HPDE6-E6E7 (cell line): ENCODE measurements at regions not wholly inside any gene's neighbourhood (a gene's known extent, or its start where the extent isn't known, plus 50 kb on each side); places are given as distances from the start of the nearest gene placed in this dataset.

Experiments used
- DNase-seq: peaks from one replicate; pipeline ENCODE4 v3.0.0; 2011; ENCODE audit warnings: missing footprints; ENCODE audit errors: extremely low spot score

DNA sequence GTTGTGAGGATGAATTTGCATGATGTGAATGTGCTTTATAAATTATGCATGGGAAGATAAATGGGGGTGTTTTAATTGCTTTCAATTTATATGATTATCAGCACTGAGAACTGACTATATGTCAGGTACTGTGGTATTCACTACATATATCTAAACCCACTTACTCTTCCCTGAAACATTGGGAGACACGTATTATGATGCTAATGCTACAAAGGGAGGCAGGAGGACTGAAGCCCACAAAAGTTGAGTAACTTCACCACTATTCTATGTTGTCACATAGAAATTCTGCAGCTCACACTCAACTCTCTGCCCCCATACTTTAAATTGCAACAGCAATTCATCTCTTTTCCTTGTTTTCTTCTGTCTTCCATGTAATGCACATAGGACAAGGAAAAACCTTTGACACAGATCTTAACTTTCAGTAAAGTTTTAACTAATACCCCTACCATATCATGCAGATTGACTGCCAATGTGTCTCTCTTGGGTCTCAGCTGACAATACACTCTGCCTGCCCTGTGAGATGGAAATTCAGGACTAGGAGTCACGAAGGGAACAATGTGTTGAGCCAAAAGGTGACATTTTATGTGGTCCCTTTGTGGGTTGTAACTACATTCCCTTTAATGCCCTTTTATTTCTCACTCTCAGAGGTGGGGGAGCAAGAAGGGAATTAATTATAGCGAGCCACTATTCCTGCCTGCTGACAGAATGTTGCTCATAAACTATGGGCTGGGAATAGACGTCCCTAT, 691.0 kb upstream of the SORCS1 start:
- no peak for DNase-seq

DNA sequence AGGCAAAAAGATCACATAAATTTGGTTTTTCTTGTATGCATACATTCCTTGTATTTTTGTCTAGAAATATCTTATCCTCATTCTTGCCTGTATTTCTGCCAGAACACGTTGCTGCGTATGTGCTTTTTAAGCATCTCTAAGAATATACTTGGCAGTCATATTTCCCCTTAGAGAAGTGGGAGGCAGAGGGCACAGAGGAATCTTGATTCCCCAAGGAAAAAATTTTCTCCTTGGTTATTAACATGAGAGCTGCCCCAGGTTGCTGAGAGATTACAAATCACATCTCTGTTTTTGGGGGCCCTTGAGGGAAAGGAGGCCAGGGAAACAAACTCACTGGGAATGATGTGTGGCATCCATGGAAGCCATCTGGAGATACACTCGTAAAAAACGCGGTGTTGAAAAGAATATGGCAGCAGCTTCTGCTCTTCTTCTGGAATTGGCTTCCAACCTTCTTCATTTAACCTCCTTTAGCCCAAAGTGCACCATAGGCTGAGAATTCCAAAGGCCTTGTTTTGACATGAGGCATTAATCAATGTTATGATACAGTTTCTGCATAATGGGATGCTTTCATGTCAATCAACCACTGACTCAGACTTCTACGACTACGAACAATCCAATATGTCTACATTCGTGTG, 684.3 kb upstream of the SORCS1 start:
- no peak for DNase-seq

DNA sequence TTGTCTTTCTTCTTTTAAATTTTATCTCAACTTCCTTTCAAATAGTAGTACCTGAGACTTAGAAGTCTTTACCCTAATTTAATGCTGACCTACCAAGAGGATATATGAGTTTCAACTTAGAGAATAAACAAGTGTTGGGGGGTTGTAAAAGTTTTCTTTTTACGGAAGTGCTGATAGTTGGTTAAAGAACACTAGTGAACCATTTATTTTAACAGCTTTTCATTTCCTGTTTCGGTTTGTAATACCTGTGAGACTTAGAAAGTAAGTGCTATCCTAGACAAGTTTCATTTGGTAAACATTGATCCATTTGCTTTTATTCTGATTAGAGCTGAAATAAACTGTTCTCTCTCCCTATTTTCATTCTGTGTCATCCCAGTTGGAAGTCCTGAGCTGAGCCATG, 683.1 kb upstream of the SORCS1 start:
- DNase-seq = no peak

DNA sequence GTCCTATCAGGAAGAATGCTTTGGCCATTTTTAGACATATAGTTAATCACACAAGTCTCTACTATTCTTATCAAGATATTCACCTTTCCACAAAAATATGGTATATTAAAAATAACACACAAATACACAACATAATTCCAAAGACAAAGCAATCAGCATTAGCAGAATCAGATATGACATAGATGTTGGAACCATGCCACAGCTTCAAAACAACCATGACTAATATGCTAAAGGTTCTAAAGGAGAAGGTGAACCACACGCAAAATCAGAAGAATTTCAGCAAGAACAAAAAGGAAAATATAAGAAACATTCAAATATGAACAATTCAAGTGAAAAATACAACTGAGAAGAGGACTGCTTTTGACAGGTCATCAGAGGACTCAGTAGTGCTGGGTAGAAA, 670.2 kb upstream of the SORCS1 start:
- no peak for DNase-seq

DNA sequence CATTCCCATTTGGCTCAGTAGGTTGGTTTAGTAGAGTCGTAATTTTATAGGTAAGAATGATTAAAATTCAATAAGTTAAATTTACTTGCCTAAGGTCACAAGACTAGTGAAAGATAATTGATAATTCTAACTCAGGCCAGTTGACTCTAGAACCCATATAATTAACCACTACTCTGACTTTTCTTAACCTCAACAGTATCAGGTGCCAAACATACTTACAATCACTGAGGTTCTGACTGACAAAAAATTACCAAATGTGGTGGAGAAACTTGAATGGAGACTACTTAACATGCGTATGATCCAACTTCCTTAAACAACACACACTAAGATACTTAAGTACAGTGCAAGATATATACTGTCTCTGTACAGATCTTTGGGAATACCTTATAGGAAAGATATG, 667.3 kb upstream of the SORCS1 start:
- no peak for DNase-seq

DNA sequence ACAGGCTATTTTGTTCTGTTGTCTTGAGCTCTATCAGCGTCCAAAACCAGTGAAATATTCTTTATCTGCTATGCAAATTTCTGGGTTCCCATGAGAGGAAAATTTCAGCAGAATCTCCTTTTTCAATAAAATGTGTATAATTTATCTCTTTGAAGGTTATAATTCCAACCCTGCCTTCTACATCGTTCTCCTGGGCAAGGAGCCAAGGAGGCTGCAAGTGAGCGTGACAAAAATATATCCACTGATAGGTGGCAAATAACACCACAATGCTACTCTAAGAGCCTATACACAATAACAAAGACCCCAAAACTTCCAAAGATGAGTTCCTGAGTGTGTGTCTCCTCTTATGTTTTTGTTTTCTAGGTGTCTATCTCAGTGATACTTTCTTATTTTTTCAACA, 664.7 kb upstream of the SORCS1 start:
- DNase-seq = no peak

DNA sequence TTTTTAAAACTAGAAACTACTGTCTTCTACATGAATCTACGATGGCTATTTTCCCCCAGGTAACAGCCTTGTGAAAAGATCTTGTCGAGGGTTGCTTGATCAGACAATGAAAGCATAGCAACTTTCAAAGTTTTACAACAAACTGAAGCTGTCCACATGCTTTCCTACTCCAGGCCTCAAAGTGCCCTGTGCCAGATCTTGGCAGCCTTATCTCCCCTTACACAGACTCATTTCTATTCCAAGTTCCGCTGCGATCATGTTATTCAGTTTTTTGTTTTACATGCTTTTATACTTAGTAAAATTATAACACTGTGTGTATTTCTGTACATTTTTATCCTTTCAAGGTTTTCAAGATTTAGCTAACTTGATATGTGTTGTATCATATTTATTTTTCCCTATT, 661.7 kb upstream of the SORCS1 start:
- no peak for DNase-seq

DNA sequence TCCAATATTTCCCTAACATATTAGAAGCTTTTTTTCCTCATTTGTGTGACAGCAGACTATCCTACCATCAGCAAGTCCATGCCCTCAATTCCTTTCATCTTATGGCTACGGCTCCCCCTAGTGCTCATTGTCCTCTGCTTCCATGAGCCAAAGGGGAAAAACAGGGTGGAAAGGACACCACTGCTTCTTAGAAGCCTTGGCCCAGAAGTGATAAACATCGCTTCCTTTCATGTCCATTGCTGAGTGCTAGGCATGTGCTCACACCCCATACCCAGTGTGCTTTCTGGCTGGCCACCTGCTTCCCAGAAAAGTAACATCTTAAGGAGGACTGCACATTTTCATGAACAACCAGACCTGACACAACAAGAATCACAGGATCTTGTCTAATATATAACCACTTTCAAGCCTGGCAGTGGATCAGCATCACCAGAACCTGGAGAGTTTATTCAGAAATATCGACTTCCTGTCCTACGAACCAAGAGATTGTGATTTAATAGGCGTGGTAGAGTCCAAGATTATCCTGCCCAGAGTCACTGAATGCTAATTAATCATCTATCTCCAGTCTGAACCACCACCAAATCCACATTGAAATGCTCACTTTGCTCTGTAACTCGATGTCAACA, 650.5 kb upstream of the SORCS1 start:
- peak; percentile 15 for DNase-seq

DNA sequence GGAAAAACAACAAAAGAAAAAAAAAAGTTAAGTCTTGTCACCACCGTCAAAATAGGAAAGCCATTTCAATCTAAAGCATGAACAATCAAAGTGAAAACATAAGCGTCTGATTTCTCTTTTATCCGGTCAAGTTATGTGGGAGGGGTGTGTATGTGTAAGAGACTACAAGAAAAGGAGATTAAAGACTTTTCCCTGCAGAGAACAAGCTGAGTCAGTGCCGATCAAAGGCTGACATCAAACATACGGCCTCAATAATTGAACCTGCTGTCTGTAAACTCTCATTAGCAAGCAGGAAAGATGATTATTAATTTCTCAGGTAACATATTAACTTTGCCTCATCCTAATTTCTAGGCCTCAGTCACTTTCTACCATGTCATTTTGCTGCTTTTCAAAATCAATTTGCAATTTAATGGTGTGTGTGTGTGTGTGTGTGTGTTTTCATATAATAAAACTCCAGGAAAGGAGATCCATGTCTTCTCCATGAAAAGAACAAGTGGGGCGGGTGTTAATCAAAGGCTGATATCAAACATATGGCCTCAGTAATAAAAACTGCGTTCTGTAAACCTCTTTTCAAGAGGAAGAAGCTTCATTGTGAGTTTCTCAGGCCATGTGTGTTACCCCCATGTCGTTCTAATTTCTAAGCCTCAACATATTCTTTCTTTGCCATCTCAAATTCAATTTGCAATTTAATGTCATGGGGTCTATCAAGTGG, 649.1 kb upstream of the SORCS1 start:
- DNase-seq = no peak

DNA sequence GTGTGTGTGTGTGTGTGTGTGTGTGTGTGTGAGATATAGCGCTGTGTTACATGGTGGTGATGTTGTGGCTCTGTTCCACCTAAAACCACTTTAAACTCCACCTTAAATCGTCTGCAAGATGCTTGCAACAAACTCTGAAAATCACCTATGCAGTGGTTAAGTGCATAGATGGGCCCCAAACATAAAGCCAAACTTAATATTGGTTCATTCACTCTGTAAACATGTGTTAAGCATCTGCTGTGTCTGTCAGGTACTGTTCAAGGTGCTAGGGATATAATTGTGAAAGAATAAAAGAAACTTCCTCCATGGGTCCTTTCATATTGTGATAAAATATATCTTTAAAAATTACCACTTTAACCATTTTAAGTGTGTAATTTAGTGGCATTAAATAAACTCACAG, 645.4 kb upstream of the SORCS1 start:
- no peak for DNase-seq

DNA sequence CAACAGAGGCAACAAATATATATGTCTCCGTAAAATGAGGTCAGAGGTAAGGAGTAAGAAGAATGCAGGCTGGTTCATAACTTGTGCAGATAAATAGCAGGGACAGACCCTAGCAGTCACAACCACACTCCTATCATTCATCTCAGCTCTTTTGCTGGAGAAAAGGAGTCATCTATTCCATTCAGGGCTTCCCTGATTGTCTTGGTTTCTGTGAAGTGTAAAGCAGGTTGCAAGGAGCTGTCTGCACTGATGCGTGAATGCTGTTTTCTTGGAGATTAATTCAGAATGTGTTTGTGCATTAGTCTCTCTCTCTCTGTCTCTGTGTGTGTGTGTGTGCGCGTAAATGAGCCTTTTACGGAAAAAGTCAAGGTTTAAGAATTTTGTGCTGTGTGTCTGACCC, 643.3 kb upstream of the SORCS1 start:
- DNase-seq = no peak

DNA sequence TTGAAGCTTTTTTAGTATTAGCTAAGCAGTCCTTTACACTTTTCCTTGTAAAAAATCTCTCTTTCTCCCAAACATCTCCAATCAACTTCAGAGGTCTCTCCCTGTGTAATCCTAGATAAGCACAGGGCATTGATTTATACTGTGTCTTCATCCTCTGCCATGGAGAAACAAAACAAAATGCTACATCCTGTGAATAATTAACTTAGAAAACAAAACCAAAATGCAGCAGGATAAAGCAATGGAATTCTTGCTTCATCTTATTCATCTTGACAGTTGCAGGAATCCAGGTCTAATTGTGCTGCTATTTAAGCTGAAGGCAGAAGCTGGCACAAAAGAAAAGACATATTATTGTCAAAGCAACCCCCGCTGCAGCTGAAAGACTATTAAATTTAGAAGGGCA, 641.5 kb upstream of the SORCS1 start:
- DNase-seq = no peak

DNA sequence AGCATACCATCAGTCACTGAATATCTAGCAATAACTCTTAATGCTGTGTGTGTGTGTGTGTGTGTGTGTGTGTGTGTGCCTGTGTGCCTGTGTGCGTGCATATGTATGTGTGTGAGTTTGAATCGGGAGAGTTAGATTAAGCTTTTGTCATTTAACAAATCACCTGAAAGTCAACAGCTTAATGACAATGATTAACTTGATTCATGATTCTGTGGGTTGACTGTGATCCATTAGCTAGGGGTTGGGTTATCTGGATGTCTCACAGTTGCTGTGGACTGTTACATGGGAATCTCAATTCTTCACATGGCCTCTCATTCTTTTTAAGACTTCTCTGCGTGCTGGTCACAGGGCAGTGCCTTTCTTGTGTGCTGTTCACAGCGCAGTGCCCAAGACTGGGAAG, 639.0 kb upstream of the SORCS1 start:
- no peak for DNase-seq

DNA sequence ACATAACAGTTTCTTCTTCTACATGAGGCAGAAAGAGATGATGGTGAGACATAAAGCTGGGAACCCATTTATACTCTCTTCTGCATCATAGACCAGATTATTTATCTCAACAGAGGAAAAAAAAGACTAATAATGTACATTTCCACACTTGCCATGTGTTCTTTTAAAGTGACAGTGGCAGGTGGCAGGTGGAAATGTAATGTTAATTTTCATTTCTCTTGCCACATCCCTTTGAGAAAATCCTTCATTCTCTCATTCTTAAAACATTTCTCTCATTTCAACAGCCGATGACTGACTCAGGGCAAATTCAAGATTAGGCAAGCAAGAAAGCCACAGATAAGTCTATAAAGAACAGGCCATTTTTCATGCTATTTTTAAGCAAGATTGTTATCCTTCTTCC, 635.6 kb upstream of the SORCS1 start:
- no peak for DNase-seq

DNA sequence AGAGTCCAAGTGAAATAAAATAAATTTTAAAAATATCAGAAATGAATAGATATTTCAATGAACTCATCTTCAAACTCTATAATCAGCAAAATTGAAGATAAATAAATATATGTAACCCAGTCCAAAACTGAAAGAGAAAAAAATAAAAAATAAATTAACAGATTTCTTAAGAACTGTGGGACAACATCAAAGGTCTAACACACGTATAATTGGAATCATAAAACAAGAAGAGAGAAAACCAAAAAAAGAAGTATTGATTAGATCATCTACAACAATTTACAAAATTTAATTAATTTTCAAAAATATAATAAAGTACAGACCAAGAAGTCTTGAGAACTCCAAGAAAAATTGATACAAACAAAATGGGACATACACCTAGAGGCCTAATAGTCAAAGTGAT, 625.8 kb upstream of the SORCS1 start:
- no peak for DNase-seq

DNA sequence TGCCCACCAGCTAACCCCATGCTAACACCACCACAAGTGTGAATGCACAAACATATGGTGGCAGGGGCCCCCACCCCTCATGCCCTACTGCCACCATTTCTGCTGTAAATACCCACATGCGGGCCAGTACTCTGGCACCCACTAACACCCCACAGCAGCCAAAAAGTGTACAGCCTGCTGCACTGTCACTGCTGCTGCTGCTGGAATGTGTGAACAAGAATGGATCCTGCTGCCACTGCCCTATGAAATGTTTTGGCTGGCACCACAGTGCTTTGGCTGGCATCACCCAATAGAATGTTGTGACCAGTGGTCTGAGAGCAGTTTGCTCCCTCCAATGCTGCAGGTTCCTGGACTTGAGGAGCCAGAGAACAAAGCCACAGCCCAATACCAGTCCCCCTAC, 606.6 kb upstream of the SORCS1 start:
- DNase-seq = no peak

DNA sequence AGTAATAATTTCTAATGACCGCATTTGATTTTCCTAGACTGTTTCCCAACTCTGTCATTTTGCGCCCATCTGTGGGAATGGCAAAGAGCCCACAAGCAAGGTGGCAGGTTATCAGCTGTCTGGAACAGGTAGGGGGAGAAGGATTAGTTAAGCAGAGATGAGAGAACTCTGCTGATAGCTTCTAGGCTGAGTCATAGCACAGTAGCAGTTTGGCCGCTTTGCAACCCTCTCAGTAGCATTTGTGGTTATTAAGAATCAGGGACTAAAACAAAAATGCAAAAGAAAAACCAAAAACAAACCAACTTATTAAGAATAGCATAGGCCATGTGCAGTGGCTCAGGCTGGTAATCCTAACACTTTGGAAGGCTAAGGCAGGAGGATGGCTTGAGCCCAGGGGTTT, 602.7 kb upstream of the SORCS1 start:
- DNase-seq = no peak

DNA sequence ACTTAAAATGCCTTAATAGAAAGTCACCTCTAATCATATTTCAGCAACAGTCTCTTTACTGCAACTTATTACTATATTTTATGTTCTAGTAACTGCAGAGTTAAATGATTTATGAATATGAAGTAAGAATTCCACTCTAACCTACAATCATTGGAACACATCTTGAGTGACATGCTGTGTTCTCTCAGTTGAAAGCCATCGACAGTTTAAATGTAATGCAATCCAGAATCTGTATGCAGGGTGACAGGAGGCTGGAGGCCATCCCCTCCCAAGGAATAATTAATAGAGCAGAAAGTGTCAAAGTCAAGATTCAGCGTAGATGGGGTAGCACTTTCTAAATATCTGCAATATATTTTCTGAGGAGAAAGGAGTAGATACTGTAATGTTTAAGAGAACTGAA, 590.3 kb upstream of the SORCS1 start:
- DNase-seq = no peak

DNA sequence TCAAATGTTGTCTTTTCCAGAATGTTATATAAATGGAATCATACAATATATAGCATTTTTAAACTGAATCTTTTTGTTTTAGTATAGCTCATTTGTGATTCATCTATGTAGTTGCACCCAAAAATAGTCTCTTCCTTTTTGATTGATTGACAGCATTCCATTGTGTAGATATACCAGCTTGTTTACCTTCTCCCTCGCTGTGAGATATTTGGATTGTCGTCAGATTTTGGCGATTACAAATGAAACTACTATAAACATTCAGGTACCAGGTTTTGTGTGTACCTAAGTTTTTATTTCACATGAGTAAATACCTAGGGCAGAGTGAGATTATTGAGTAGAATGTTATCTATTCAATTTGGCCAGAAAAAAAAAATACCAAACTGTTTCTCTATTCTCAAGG, 584.7 kb upstream of the SORCS1 start:
- DNase-seq = no peak

DNA sequence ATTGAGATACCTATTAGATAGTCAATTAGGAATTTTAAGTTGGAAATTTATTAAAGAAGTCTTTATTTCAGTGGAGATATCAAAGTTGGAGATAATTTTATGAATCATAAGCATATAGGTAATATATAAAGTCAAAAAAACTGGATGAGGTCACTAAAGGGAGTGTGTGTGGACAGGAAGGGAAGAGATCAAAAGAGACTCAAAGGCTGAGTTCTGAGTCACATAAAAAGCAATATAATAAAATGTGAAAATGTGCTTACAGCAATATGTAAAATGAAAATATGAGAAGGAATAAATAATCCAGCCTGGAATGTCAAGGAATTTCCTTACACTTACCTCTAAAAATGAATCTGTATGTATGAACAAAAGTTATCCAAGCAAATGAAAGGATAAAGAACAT, 583.3 kb upstream of the SORCS1 start:
- no peak for DNase-seq

DNA sequence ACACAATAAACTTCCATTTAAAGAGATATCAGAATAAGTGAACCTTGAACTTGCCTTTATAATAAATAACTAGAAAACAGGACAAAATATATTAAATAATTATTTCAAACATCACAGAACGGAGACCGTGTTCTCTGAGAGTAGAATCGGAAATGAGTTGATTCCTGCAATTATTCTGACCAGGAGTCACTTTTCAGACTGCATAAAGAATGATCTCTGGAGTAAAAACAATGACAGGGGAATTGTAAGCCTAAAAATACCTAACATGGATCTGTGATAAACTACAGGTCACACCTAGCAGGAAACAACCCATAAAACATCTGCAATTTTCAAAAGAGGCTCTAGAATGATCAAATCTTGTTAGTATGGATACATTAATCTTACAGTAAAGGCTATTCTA, 577.5 kb upstream of the SORCS1 start:
- no peak for DNase-seq

DNA sequence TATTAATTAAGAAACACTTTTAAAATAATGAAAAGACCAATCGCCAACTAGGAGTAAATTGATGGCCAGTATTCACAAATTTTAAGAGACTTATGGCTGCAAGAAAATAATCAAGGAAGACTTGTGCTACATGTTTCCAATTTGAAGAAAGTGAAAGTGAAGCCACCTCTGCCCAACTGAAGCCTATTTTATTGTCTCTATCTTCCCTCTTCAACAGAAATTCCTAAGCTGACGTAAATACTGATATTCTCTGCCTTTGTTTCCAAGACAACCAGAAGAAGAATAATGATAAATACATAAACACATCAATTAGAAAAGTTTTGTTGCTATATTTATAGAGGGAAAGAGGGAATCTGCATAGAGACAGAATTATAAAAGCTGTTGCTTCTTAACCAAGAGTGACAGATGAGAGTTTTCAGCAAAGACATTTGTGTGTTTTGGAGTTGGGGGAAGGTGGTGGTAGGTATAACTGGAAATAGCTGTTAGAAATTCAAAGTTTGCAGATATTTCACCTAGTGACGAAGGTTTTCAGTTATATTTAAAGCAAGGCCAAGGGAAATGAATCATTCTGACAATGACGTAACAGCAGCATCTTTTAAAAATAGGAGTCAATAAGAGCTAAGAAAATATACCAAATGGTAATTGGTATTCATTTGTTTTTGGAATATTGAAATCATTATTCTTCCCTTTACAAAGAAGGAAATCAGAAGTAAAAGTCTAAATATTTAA, 576.6 kb upstream of the SORCS1 start:
- DNase-seq = no peak
